Testis (tissue), 2 donors: ENCODE measurements at regions not wholly inside any gene's neighbourhood (a gene's known extent, or its start where the extent isn't known, plus 50 kb on each side); places are given as distances from the start of the nearest gene placed in this dataset.

ENCODE experiments used
- POLR2A ChIP-seq: fragments of 450-650 bp; IDR thresholded peaks from one replicate; pipeline ENCODE4 v1.6.1; 2017; ENCODE audit warnings: antibody characterized with exemption, mild to moderate bottlenecking, moderate library complexity
- TF ChIP-seq, protein P1 (sequence below), 3 experiments: fragments of 450-650 bp in 2 of 3; fragments of 200-600 bp in 1 of 3; sonication (generic) in 1 of 3; IDR thresholded peaks; one replicate each; pipeline ENCODE4 v1.5.1; 2016 to 2019; ENCODE audit warnings: antibody characterized with exemption in 3 of 3, mild to moderate bottlenecking in 2 of 3, moderate library complexity in 1 of 3

DNA sequence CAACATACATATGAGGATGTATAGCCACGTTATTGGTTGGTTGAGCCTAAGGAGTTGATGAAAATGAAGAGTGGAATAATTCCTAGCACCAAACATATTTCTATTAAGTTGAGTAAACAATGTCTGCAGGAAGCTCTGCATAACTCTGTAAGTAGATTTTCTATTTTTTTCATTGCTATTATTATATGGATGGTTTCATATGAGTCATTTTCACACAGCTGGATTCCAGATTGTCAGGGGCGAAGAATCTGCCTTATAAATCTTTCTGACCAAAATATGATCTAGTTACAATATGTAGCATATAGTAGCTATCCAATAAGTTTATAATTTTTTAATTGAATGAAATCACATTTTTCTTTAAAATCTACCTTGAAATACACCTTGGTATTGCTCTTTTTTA is 468.0 kb upstream of the PKDCC start:
- TF ChIP-seq, protein P1, sequence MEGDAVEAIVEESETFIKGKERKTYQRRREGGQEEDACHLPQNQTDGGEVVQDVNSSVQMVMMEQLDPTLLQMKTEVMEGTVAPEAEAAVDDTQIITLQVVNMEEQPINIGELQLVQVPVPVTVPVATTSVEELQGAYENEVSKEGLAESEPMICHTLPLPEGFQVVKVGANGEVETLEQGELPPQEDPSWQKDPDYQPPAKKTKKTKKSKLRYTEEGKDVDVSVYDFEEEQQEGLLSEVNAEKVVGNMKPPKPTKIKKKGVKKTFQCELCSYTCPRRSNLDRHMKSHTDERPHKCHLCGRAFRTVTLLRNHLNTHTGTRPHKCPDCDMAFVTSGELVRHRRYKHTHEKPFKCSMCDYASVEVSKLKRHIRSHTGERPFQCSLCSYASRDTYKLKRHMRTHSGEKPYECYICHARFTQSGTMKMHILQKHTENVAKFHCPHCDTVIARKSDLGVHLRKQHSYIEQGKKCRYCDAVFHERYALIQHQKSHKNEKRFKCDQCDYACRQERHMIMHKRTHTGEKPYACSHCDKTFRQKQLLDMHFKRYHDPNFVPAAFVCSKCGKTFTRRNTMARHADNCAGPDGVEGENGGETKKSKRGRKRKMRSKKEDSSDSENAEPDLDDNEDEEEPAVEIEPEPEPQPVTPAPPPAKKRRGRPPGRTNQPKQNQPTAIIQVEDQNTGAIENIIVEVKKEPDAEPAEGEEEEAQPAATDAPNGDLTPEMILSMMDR (IDR thresholded peaks at IDR 0.05), result no peak
- TF ChIP-seq POLR2A, result no peak
